Prostate gland (tissue), 2 donors: ENCODE measurements at regions not wholly inside any gene's neighbourhood (a gene's known extent, or its start where the extent isn't known, plus 50 kb on each side); places are given as distances from the start of the nearest gene placed in this dataset.

Experiments used
- POLR2AphosphoS5 ChIP-seq: sonication (generic); formaldehyde crosslinking; IDR thresholded peaks from one replicate; pipeline ENCODE4 v1.6.1; 2017; ENCODE audit warnings: antibody characterized with exemption
- TF ChIP-seq, protein P1 (sequence below), 4 experiments: fragments of 200-600 bp in 2 of 4; fragments of 450-650 bp in 2 of 4; sonication (generic) in 2 of 4; IDR thresholded peaks; 1 replicate in 3 of 4; 2 replicates in 1 of 4; pipeline ENCODE4 v1.5.1; 2016 to 2019; ENCODE audit warnings: antibody characterized with exemption in 4 of 4, mild to moderate bottlenecking in 2 of 4, moderate library complexity in 2 of 4

DNA sequence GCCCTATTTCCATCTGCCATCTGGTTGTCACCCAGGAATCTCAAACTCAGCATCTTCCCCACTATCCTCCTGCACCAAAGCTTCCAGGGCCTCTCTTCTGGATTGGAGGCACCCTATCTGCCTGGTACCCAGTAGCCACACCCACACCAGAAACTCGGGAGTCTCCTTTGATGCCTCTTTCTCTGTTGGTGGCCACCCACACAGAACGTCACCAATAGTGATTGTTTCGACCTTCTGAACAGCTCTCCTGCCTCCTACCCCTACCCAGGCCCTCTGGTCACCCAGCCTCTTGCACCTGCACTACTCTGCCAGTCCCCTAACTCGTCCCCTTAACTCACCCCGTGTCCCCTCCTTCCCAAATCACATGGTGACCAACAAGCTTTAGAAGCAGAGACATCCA, 95.0 kb downstream of the IRF2BPL start:
- TF ChIP-seq, protein P1, sequence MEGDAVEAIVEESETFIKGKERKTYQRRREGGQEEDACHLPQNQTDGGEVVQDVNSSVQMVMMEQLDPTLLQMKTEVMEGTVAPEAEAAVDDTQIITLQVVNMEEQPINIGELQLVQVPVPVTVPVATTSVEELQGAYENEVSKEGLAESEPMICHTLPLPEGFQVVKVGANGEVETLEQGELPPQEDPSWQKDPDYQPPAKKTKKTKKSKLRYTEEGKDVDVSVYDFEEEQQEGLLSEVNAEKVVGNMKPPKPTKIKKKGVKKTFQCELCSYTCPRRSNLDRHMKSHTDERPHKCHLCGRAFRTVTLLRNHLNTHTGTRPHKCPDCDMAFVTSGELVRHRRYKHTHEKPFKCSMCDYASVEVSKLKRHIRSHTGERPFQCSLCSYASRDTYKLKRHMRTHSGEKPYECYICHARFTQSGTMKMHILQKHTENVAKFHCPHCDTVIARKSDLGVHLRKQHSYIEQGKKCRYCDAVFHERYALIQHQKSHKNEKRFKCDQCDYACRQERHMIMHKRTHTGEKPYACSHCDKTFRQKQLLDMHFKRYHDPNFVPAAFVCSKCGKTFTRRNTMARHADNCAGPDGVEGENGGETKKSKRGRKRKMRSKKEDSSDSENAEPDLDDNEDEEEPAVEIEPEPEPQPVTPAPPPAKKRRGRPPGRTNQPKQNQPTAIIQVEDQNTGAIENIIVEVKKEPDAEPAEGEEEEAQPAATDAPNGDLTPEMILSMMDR (IDR thresholded peaks at IDR 0.05), result no peak
- no peak for TF ChIP-seq POLR2AphosphoS5
